ENCODE measurements at regions not wholly inside any gene's neighbourhood (a gene's known extent, or its start where the extent isn't known, plus 50 kb on each side); places are given as distances from the start of the nearest gene placed in this dataset.

DNA sequence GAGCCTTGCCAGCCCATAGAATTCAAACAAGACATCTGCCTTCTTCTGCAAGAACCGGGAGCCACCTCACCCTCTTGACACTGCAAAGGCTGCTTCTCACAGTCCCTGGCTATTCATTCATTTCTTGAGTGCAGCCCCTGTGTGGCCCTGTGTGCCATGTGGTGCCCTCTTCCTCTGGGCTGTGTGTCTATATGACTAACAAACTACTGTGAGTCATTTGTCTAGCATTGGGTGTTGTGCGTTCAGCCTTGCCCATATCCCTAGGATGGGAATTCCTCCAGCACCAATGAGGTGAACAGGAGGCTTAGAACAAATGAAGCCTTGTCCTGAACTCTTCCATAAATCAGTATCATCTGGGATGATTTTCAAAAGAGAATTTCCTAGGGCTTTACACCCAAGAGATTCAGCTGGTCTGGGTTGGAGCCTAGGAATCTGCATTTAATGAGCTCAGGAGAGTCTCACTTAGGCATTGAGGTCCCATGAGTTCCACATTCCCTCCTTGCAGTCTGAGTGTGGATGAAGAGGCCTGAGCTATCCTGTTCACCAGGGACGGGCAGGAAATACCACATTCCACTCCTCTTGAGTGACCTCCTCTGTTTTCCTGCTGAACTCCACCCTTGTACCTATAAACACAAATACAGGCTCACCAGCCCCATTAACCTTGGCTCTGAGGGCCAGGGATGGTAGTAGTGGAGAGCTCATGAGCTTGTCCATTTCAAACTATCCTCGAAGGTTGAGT, 308.7 kb upstream of the N4BP1 start:
- TF ChIP-seq, protein P1, sequence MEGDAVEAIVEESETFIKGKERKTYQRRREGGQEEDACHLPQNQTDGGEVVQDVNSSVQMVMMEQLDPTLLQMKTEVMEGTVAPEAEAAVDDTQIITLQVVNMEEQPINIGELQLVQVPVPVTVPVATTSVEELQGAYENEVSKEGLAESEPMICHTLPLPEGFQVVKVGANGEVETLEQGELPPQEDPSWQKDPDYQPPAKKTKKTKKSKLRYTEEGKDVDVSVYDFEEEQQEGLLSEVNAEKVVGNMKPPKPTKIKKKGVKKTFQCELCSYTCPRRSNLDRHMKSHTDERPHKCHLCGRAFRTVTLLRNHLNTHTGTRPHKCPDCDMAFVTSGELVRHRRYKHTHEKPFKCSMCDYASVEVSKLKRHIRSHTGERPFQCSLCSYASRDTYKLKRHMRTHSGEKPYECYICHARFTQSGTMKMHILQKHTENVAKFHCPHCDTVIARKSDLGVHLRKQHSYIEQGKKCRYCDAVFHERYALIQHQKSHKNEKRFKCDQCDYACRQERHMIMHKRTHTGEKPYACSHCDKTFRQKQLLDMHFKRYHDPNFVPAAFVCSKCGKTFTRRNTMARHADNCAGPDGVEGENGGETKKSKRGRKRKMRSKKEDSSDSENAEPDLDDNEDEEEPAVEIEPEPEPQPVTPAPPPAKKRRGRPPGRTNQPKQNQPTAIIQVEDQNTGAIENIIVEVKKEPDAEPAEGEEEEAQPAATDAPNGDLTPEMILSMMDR (IDR thresholded peaks at IDR 0.05 in 4 of 5, conservative IDR thresholded peaks at IDR 0.05 in 1 of 5), result no peak
- TF ChIP-seq POLR2A (IDR thresholded peaks at IDR 0.05), result no peak

Measured in gastrocnemius medialis (tissue), 4 donors.